ENCODE measurements at regions not wholly inside any gene's neighbourhood (a gene's known extent, or its start where the extent isn't known, plus 50 kb on each side); places are given as distances from the start of the nearest gene placed in this dataset.

DNA sequence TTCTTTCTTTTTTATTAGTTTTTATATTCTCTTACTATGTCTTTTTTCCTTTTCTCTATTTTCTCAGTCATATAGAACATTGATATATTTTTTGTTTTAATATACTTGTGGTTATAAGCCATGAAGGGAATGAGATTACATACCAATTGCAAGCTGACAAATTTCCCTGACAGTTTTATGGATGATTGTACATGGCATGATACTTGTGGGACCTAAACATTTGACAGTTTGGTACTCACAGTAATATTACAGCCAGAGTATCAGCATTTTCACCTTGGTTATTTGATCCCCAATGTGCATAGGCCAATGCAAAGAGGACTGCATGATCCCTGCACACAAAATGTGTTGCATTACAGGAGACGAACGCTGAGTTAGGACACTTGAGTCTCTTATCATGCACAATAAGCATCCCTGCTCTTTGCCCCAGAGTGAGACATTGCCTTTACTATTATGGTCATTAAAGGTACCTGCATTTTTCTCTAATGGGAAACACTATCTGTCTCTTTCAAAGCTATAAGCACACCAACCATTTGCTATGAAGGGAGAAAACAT lies 713.4 kb upstream of the PCDH20 start:
- TF ChIP-seq, protein P1, sequence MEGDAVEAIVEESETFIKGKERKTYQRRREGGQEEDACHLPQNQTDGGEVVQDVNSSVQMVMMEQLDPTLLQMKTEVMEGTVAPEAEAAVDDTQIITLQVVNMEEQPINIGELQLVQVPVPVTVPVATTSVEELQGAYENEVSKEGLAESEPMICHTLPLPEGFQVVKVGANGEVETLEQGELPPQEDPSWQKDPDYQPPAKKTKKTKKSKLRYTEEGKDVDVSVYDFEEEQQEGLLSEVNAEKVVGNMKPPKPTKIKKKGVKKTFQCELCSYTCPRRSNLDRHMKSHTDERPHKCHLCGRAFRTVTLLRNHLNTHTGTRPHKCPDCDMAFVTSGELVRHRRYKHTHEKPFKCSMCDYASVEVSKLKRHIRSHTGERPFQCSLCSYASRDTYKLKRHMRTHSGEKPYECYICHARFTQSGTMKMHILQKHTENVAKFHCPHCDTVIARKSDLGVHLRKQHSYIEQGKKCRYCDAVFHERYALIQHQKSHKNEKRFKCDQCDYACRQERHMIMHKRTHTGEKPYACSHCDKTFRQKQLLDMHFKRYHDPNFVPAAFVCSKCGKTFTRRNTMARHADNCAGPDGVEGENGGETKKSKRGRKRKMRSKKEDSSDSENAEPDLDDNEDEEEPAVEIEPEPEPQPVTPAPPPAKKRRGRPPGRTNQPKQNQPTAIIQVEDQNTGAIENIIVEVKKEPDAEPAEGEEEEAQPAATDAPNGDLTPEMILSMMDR (IDR thresholded peaks at IDR 0.05): no peak
- Mint-ChIP-seq H3K27me3 (ENCODE audit: low read depth) (no peaks in the 10 kb centered on the region), H3K4me3 (ENCODE audit: unreplicated experiment) (no peak overlapping the region), H3K36me3 (ENCODE audit: low read depth) (peaks cover 2% of the 10 kb centered on the region), H3K4me1 (ENCODE audit: low read depth) (no peaks in the 10 kb centered on the region), H3K27ac (ENCODE audit: unreplicated experiment) (no peak overlapping the region), H3K9me3 (ENCODE audit: low read depth) (no peaks in the 10 kb centered on the region)
- no peak for DNase-seq (ENCODE audit: low spot score)

DNA sequence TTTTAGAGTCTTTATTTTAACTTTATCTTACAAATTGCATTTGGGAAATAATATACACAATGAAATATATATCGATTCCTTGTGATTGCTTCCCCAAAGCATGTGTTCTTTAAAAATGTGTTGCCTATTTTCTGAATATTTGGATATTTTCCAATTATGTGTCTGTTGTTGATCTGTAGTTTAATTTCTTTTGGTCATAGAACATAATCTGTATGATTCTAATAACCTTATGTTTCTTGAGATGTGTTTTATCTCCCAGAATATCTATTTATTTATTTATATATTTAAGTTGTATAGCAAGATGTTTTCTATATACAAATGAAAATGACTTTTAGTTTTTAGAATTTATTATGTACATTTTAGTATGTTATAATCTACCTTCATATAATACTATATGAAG lies 710.8 kb upstream of the PCDH20 start:
- Mint-ChIP-seq H3K27ac (ENCODE audit: unreplicated experiment) (no peak overlapping the region), H3K4me1 (ENCODE audit: low read depth) (peaks cover 3% of the 10 kb centered on the region), H3K4me3 (ENCODE audit: unreplicated experiment) (no peak overlapping the region), H3K36me3 (ENCODE audit: low read depth) (no peaks in the 10 kb centered on the region), H3K9me3 (ENCODE audit: low read depth) (no peaks in the 10 kb centered on the region), H3K27me3 (ENCODE audit: low read depth) (no peaks in the 10 kb centered on the region)
- TF ChIP-seq, protein P1 (IDR thresholded peaks at IDR 0.05): no peak
- no peak for DNase-seq (ENCODE audit: low spot score)

DNA sequence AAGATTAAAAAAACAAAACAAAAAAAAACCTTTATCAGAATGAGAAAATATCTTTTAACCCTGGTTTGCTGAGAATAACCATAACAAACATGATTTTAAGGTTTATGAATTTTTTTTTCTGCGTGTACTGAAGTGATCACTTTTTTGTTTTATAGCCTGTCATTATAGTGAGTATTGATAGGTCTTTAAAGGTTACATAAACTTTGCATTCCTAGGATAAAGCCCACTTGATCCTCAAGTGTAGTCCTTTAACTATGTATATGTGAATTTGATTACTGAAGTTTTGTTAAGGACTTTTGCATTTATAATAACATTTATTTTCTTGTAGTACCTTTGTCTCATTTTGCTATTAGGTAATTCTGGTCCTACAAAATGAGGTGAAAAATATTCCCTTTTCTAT lies 709.8 kb upstream of the PCDH20 start:
- TF ChIP-seq, protein P1 (IDR thresholded peaks at IDR 0.05): no peak
- H3K27ac Mint-ChIP-seq (ENCODE audit: unreplicated experiment): no peak overlapping the region
- peaks cover 3% of the 10 kb centered on the region for H3K4me1 Mint-ChIP-seq (ENCODE audit: low read depth)
- no peak for DNase-seq (ENCODE audit: low spot score)
- H3K27me3 Mint-ChIP-seq (ENCODE audit: low read depth): no peaks in the 10 kb centered on the region
- H3K36me3 Mint-ChIP-seq (ENCODE audit: low read depth): no peaks in the 10 kb centered on the region
- H3K4me3 Mint-ChIP-seq (ENCODE audit: unreplicated experiment): no peak overlapping the region
- no peaks in the 10 kb centered on the region for H3K9me3 Mint-ChIP-seq (ENCODE audit: low read depth)

DNA sequence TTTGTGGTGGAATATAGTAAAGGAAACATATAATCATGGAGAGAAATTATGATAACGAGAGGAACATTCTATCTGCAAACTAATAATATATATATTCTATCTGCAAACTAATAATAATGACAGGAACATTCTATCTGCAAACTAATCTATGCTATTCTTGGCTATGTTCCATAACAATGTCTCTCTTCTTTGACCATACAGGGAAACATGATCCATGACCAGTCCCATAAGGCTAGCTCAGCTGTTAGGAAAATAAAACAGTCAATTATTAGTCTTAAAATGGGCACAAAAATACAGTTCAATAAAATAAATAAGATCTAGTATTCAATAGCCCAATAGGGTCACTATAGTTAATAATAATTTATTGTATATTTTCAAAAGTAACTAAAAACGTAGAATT lies 707.8 kb upstream of the PCDH20 start:
- no peak for DNase-seq (ENCODE audit: low spot score)
- Mint-ChIP-seq H3K9me3 (ENCODE audit: low read depth) (no peaks in the 10 kb centered on the region), H3K36me3 (ENCODE audit: low read depth) (no peaks in the 10 kb centered on the region), H3K4me1 (ENCODE audit: low read depth) (peaks cover 3% of the 10 kb centered on the region), H3K27ac (ENCODE audit: unreplicated experiment) (no peak overlapping the region), H3K27me3 (ENCODE audit: low read depth) (no peaks in the 10 kb centered on the region), H3K4me3 (ENCODE audit: unreplicated experiment) (no peak overlapping the region)
- TF ChIP-seq, protein P1 (IDR thresholded peaks at IDR 0.05): no peak

DNA sequence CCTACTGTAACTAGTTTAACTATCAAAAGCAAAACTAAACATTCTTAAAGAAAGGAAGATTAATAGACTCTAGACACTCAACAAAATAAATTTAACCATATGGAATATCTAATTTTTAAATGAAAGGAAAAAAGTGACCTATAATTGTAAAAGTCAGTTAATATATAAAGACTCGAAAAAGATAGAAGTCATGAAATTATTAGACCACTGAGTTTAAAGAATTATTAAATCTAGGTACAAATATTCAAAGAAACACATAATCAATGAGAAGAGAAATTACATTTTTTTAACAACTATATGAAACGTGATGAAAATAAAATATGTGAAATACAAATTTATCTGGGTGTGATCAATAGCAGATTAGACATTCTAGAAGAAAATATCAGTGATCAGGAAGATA lies 706.8 kb upstream of the PCDH20 start:
- H3K9me3 Mint-ChIP-seq (ENCODE audit: low read depth): no peaks in the 10 kb centered on the region
- H3K27ac Mint-ChIP-seq (ENCODE audit: unreplicated experiment): no peak overlapping the region
- peaks cover 3% of the 10 kb centered on the region for H3K4me1 Mint-ChIP-seq (ENCODE audit: low read depth)
- DNase-seq (ENCODE audit: low spot score): no peak
- H3K36me3 Mint-ChIP-seq (ENCODE audit: low read depth): no peaks in the 10 kb centered on the region
- TF ChIP-seq, protein P1 (IDR thresholded peaks at IDR 0.05): no peak
- H3K4me3 Mint-ChIP-seq (ENCODE audit: unreplicated experiment): no peak overlapping the region
- H3K27me3 Mint-ChIP-seq (ENCODE audit: low read depth): no peaks in the 10 kb centered on the region
